OCI-M2 (cell line): ENCODE measurements at regions not wholly inside any gene's neighbourhood (a gene's known extent, or its start where the extent isn't known, plus 50 kb on each side); places are given as distances from the start of the nearest gene placed in this dataset.

Experiments used
- DNase-seq: peaks from one replicate; lab custom pipeline; 2025; ENCODE audit not compliant: unreplicated experiment; lab: John Stamatoyannopoulos, UW

DNA sequence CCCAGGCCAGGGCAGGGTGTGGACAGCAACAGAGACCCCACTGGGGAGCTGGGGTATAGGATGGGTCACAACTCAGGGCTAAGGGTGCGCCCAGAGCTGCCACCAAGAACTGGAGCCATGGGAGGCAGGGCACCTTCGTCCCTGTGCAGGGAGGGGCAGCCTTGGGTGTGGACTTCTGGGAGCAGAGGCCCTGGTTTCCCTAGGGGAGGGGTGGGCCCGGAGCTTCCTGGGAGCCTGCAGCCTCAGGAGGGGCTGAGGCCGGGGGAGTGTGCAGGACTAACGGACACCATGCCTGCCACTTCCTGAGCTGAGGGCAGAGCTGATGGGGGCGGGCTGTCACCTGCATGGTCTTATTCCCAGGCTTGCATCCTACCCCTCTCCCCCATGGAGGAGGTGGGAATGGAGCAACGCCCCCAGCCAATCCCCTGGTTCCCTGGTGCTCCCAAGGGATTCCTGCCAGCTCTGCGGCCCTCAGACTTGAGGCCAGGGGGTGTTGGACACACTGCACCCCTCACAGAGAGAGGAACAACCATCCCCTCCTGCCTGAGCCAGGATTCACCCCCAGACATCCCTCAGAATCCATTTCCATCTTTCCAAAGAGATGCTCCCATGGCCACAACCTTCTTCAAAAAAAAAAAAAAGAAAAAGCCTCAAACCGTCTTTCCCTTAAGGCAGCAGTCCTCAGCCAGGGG lies 225.7 kb downstream of the CTTN start:
- no peak for DNase-seq

DNA sequence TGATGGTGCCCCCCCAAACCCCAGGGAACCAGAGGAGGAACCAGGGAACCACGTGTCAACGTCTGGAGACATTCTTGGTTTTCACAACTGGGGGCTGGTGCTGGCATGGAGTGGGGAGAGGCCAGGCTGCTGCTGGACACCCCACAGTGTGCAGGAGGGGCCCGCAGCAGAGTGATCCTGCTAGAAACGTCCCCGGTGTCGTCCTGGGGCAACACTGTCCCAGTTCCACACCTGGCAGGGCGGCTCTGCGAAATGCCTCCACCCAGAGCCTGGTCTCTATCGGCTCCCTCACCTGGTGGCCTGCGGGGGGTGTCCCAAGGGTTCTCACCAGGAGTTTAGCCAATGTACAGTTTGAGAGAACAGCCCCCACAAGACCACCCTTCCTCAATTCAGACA lies 226.3 kb downstream of the CTTN start:
- DNase-seq, result no peak

DNA sequence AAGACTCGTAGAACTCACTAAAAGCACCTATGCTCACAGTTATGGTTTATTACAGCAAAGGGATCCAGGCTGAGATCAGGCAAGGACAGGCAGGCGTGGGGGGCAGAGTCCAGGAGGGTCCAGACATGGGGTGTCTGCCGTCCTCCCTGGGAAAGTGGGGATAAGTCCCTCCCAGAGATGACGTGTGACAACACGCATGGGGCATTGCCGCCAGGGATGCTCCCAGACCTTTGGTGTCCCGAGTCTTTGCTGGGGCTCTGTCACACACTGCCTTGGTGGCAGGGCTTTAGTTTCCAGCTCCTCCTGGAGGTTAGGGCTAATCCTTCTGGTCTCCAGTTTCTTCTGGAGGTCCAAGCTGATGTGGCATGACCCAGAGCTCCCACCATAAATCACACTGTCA lies 226.7 kb downstream of the CTTN start:
- no peak for DNase-seq

DNA sequence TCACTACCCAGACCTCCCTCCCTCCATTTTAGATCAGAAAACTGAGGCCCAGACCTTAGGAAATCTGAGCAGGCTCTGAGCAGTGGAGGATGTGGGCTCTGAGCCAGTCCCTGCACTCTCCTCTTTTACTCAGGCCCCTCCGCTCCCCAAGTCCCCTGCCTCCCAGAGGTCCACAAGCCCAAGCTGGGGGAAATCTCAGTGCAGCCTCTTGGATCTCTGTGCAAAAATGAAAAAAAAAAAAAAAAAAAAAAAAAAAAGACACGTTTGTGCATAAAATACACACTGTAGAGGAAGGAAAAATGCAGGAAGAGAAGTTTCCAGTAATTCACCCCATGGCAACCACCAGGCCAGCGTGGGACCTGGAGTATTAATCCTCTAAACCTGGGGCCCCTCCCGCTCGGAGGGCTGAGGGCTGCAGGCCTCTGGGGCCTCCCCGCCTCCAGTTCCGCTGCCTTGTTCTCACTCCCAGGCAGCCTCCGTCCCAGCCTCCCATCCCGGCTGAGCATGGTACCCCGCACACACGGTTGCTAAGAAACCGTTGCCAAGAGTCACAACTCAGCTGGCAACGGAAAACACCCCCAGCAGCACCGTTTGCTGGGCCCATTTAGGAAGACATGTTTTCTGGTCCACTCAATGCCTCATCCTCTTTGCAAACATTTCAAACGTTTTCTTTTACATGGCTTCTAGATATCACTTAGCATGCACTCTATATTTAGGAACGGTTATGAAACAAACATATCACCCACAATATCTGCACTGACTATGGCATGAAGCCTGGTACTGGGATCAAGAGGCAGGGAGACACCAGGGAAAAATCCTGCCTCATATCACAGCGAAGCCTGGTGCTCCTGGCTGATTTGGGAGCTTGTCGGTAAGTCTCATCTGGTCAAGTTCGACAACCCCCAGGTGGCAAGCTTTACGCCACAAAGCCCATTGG lies 227.5 kb downstream of the CTTN start:
- no peak for DNase-seq

DNA sequence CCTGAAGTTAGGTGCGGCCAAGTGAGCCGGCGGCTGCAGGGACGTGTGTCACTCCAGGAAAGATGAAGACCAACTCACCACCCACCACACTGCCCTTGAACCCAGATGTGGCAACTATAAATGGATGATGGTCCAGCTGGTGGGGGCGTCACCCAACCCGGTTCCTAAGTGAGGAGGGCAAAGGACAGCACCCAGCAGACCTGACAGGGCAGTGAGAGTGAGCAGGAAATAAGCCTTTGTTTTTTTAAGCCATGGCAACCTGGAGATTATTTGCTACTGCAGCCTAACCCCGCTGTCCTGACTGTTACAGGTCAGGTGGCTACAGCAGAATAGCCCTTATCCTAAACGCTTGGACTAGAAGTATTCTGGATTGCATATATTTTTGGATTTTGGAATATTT lies 228.9 kb downstream of the CTTN start:
- no peak for DNase-seq

DNA sequence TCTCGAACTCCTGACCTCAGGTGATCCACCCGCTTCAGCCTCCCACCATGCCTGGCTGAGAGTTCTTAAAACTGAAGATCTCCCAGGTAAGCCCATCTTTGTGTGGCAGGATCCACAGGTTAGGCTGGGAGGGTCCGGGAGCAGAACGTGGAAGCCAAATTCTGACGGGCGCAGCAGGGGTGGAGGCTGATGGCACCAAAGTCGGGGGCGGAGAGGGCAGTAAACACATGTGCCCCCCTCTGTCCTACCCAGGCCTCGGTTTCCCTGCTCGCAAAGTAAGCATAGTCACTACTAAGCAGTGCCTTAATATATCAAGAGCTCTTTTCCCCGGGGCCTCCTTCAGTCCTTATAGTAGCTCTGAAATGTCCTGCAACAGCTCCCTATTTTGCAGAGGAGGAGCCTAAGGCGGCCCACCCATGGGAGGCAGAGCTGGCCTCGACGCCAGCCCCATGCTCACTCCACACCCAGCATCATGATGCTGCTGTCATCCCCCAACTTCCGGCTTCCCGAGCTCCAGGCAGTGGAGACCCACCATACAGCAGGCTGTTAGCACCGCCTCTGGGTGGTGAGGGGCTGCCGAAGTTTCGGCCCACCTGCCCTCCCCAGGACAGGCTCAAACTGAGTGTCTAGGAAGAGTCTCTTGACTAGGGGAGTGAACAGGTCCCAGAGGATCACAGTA lies 230.0 kb downstream of the CTTN start:
- DNase-seq, result no peak

DNA sequence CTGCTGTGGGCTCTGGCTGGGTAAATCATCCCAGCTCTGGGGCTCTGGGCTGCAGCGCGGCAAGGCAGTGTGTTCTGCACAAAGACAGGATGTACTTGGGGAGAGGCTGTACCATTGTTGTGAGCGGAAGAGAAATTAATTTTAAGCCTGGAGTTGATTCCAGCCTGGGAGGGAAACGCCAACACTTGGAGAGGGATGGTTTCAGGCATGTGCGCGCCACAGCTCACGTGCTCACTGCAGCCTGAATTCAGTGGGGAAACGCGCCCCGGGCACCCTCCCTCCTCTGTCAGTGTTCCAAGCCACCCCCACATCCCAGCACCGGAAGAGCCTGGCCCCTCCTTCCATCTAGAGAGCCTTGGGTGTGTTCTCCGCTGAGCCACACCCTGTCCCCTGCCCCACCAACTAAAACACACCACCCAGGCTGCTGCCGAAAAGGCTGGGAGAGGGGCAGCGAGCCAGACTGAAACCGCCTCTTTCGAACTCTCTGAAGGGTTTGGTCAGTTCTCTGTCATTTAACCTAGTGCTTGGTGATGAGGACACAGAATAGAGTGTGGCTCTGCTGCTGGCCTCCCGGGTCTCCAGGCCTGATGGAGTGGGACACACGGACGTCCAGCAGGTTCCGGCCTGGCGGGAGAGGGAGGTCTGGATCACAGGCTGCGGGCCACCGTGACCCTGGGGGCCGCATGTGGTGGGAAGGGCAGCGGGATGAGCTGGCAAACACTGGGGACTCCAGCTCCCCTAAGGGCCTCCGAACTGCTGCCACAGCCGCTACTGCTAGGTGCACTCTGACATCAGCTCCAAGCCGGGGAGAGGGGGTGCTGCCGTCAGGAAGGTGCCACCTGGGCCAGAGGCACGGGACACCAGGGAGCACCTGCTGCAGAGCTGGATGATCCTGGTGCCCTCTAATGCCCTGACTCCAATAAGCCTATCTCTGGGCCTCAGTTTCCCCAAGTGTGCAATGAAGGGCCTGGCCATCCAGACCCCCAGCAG lies 230.8 kb downstream of the CTTN start:
- DNase-seq, result no peak

DNA sequence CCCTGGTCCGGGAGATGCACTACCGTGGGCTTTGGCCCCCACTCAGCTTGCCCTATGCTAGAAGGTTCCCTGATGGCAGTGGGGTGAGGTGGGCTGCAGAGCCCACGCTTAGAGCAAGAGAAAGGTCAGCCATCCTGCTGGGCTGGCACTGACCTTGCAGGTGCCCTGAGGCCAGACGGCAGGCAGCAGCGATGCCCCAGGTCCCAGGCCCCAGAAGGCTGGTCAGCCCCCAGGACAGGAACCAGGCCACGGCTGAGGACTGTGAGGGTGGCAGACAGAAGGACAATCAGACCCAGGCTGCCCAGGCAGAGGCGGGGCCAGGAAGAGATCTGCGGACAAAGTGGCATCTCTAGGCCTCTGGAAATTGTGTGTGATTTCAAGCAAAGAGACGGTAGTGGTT lies 231.7 kb downstream of the CTTN start:
- DNase-seq, result no peak

DNA sequence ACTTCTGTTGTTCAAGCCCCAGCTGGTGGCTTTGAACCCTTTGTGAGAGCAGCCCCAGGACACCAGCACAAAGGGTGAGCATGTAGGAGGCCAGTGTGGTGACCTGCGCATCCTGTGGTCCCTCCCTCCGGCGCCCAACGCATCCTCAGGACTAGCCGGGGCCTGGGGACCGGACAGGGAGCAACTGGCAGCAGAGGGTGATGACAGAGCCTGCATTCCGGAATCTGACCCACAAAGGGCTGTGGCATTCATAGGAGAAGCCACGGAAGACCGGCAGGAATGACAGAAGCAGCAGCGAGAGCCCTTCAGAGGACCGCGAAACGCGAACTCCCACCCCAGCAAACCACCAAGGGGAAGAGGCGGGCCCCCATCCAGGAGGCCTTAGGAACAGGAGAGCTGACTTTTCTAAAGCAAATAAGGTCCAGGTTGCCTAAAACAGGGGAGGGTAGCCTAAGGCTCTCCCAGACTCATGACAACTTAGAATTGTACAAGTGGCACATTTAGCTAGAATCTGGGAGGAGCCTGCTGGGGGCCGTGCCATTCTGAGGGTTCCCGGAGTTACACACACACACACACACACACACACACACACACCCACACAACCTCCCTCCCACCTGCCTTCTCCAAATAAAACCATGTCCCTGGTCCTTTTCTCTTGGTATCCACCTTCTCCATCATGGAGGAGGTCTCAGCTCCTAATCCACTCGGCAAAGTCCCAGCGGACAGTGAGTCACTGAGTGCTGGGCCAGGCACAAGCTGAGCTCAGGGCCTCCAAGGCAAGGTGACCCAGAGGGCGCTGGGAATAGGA lies 232.7 kb downstream of the CTTN start:
- no peak for DNase-seq

DNA sequence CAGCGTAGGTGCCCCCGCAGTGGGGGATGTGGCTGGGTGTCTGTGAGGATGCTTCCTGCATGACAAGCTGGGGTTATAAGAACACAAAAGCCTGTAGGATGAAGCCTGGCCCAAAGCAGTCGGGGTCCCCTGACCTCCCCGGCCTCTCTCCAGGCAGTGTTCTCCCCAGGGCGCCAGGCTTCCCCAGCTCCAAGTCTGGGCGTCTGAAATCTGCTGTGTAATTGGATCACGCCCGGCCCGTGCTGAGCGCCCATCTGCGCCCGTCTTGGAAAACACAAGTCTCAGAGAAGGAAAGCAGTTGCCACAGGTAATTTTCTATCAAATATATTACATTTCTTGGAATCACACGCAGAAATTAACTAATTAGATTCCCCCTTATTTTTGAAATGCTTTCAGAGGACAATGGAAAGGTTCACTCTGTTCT lies 233.3 kb downstream of the CTTN start:
- DNase-seq, result no peak

DNA sequence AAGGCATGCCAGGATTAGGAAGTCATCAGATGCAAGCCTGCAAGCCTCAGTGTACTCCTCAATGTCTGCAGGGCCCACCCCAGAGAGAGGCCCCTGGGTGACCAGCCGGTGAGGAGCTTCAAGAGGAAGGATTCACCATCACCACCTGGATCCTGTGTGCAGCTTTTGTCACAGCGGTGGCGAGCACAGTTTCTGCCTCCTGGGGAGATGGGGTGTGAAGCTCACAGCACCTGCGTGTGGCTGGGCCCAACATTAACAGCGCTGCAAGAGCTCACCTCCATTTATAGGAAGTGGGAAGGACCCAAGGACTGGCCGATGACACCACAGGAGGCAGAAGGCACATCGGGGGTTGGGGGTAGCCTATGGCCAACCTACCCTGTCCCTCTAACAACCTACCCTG lies 235.3 kb downstream of the CTTN start:
- no peak for DNase-seq

DNA sequence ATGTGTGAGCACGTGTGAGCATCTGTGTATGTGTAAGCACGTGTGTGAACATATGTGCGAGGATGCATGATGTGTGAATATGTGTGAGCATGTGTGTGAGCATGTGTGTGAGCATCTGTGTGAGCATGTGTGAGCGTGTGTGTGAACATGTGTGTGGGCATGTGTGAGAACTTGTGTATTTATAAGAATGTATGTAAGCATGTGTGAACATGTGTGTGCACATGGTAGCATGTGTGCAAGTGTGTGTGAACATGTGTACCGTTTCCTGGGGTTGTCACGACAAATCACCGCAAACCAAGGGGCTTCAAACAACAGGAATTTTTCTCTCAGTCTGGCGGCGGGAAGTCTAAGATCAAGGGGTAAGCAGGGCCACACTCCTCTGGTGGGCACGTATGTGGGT lies 238.3 kb downstream of the CTTN start:
- DNase-seq, result no peak

DNA sequence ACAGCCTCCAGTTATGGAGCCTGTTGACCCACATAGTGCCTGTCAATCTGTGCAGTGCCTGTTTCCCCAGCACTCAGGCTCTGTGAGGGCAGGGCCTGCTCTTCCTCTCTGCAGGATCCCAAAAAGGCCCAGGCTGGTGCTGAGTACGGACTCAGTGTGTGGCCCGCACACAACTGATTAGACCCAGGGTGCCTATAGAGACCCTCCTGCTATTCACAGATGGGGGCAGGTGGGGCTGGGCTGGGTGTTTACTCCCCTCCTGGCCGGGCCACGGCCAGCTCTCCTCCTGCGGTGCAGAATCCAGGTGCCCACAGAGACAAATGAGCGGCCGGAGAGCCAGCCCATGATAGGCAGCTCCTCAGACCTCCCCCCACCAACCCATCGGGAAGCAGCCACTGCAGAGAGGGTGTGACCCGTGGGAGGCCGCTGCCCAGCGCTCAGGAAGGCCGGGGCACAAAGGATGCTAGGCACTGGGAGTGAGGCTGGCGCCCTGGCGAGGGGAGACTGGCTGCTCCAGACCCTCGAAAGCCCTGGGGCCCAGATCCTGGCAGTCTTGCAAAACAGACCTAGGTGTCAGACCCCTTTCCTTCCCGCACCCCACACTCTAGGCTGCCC lies 239.0 kb downstream of the CTTN start:
- DNase-seq, result no peak

DNA sequence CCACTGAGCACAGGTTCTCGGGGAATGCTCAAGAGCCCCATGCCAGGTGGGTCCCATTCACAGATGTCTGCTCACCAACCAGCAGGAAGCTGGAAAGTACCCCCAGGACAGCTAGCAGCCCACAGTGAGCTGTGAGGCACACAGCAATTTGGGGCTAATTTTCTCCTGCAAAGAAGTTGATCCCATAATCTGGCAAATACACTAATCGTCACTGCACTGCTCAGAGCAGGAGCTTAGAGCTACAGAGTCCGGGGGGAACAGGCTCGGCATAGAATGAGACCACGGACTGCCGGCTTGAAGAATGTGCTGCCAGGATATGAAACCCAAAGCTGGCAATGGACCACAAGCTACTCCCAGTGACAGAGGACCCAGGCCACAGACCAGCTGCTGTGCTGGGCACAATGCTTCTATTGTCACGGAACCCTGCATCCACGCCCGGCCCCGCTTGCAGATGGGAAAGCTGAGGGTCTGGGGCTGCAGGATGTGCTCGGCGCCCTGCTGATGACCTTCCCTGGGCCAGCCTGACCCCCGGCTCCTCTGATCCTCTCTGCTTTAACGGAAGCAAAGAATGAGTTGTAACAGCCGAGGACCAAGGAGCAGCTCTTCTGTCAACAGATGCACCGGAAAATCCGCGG lies 239.7 kb downstream of the CTTN start:
- no peak for DNase-seq

DNA sequence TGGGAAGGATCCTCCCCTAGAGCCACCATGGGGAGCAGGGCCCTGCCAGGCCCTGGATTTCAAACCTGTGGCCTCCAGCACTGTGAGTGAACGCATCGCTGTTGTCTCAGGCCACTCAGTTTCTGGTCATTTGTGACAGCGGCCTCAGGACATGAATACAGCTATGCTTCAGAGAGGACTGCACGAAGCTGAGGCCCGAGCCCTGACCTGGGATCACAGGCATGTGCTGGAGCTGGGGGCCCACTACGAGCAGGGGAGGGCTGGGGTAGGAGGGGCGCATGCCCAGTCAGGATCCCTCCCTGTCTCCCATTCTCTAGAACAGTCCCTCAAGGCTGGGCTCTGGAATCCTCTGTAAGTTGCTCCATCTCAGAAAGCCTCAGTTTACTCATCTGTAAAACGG lies 242.1 kb downstream of the CTTN start:
- no peak for DNase-seq

DNA sequence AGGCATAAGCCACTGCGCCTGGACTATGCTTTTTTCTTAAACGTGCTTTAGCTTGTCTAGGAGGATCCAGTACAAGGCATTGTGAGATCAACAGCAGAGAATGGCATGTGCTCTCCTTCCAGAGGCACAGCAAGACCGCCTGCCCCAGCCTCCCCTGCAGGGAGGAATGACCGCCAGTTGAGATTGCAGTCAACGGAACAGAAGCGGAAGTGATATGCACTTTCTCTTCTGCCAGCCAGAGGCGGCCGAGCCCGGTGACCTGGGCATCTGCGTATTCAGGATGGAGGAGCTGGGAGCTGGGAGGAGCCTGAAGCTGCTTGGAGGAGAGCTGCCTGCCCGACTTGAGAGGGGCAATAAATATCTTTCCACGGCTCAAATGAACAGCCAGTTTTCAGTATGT lies 243.0 kb downstream of the CTTN start:
- no peak for DNase-seq

DNA sequence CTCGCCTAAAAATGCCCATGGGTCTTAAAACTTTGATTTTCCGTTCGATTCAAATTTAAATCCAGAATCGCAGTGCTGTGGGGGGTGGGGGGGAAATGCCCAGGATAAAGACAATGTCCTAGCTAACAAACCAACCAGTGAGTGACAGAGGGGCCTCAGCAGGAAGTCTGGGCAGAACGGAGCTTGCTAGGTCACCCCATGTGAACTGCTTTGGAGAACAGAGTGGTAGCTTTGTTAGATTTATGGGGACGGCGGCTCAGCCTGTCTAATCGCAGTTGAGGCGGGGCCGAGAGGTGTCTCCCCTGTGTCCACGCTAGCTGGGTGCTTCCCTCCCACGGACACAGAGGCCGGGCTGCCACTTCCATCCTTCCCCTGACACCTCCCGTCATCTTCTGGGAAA lies 243.9 kb downstream of the CTTN start:
- DNase-seq, result no peak

DNA sequence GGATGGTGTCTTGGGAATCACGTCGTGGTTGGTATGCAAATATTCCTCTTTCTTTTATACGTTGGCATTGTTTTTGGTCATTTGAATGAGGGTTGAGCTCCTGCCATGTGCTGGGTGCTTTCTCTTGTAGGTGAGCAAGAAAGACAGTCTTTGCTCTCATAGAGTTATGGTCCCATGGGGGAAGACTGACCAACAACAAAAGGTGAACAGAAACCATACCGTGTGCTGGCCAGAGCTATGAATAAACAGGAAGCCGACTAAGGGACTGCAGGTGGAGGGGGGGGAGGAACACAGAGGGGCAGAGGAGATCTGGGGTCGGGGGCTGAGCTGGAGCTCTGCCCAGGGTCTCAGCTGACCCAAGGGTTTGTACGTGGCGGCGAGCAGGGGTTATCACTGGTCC lies 245.3 kb downstream of the CTTN start:
- DNase-seq, result no peak
